KMS-11 (cell line): ENCODE measurements at regions not wholly inside any gene's neighbourhood (a gene's known extent, or its start where the extent isn't known, plus 50 kb on each side); places are given as distances from the start of the nearest gene placed in this dataset.
"Not testable (repeated sequence)": the region's sequence is repeated elsewhere in the genome, so short reads cannot be mapped to it uniquely, and the experiment has no call there.

ENCODE experiments used
- H2AFZ ChIP-seq: fragments of 200-600 bp; sonication (generic); 2 replicates; pipeline ENCODE4 v1.6.1; 2016; ENCODE audit warnings: antibody characterized with exemption, mixed run types, low read depth
- H3K27ac ChIP-seq: fragments of 200-600 bp; sonication (generic); 2 replicates; pipeline ENCODE4 v1.6.1; 2016; ENCODE audit warnings: mild to moderate bottlenecking, mixed run types
- H3K27me3 ChIP-seq: fragments of 200-600 bp; sonication (generic); 2 replicates; pipeline ENCODE4 v1.6.1; 2017; ENCODE audit warnings: mild to moderate bottlenecking, low read depth, mixed run types, moderate library complexity; ENCODE audit not compliant: insufficient read depth
- H3K36me3 ChIP-seq: fragments of 200-600 bp; sonication (generic); 2 replicates; pipeline ENCODE4 v1.6.1; 2017; ENCODE audit warnings: mild to moderate bottlenecking, mixed run types; ENCODE audit not compliant: insufficient read depth
- H3K4me1 ChIP-seq: fragments of 200-600 bp; sonication (generic); 2 replicates; pipeline ENCODE4 v1.6.1; 2016; ENCODE audit warnings: mild to moderate bottlenecking, low read depth, mixed run types; ENCODE audit not compliant: poor library complexity, severe bottlenecking
- H3K4me2 ChIP-seq: fragments of 200-600 bp; sonication (generic); 2 replicates; pipeline ENCODE4 v1.7.0; 2016; ENCODE audit warnings: mild to moderate bottlenecking, mixed run types
- H3K4me3 ChIP-seq: fragments of 200-600 bp; sonication (generic); IDR thresholded peaks from 2 replicates; pipeline ENCODE4 v1.6.1; 2017; ENCODE audit warnings: low read depth, low read length, mixed read lengths; ENCODE audit not compliant: insufficient read depth
- H3K79me2 ChIP-seq: fragments of 200-600 bp; sonication (generic); 2 replicates; pipeline ENCODE4 v1.6.1; 2016; ENCODE audit warnings: low read depth, mixed run types; ENCODE audit not compliant: insufficient read depth
- H3K9ac ChIP-seq: fragments of 200-600 bp; sonication (generic); 2 replicates; pipeline ENCODE4 v1.6.1; 2016; ENCODE audit warnings: mild to moderate bottlenecking, mixed run types
- H4K20me1 ChIP-seq: fragments of 200-600 bp; sonication (generic); 2 replicates; pipeline ENCODE4 v1.6.1; 2016; ENCODE audit warnings: mild to moderate bottlenecking, mixed run types; ENCODE audit not compliant: insufficient read depth
- CTCF ChIP-seq: fragments of 200-600 bp; sonication (generic); conservative IDR thresholded peaks from 2 replicates; pipeline ENCODE4 v1.6.1; 2017; ENCODE audit warnings: low read depth, mild to moderate bottlenecking, antibody characterized with exemption, low read length, moderate library complexity, mixed read lengths

DNA sequence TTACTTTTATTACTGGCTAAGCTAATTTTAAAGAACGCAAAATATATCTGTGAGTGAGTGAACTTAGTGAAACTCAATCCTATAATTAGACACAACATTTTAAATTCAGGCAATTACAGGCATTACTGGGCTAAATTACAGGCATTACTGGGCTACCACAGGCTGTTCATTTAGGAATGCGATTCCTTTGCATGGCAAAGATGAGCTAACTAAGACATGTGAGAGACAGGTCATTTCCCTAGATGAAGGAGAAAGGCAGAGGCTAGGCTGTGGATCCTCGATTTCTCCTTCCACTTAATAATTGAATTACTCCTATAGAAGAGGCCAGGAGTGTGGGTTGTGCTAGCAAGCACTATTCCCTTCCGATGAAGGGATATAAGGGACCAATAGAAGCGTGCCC is 429.4 kb upstream of the LMO3 start:
- no peaks in the 10 kb centered on the region for H3K79me2 ChIP-seq
- H3K27me3 ChIP-seq = no peaks in the 10 kb centered on the region
- TF ChIP-seq CTCF = no peak
- no peaks in the 10 kb centered on the region for H3K36me3 ChIP-seq
- no peak overlapping the region for H3K27ac ChIP-seq
- no peak overlapping the region for H3K4me3 ChIP-seq
- no peak overlapping the region for H3K9ac ChIP-seq
- H3K4me1 ChIP-seq = no peaks in the 10 kb centered on the region
- H3K4me2 ChIP-seq = no peak overlapping the region
- H4K20me1 ChIP-seq = no peaks in the 10 kb centered on the region
- H2AFZ ChIP-seq = no peak overlapping the region

- no peaks in the 10 kb centered on the region for H3K27me3 ChIP-seq
- no peak overlapping the region for H3K4me2 ChIP-seq
- H3K36me3 ChIP-seq = no peaks in the 10 kb centered on the region
- H3K79me2 ChIP-seq = no peaks in the 10 kb centered on the region
- H2AFZ ChIP-seq = no peak overlapping the region
- H4K20me1 ChIP-seq = no peaks in the 10 kb centered on the region
- TF ChIP-seq CTCF = no peak
- no peak overlapping the region for H3K4me3 ChIP-seq
- no peak overlapping the region for H3K9ac ChIP-seq
- no peak overlapping the region for H3K27ac ChIP-seq
- no peaks in the 10 kb centered on the region for H3K4me1 ChIP-seq
Measured at GRCh38 chr12:17030338-17030737, 424.4 kb upstream of the LMO3 start.

DNA sequence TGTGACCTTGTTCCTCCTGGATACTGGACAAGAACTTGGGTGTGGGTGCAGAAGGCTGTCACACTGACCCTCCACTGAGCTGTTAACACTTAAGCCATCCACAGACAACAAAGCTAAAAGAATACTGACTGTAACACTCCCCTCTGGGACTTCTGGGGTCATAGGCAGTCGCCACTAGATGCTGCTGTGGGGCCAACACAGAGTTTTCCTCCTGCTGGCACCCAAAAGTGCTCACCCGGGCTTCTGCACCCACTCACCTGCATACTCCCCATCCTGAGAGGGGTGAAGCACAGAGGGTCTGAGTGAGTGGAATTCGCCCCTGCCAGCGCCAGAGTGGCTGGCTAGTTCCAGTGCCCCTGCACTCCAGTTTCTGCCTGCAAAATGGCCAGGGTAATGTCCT is 422.4 kb upstream of the LMO3 start:
- Histone ChIP-seq H3K4me1 (no peaks in the 10 kb centered on the region), H3K36me3 (no peaks in the 10 kb centered on the region), H3K27me3 (no peaks in the 10 kb centered on the region), H3K79me2 (no peaks in the 10 kb centered on the region), H3K9ac (no peak overlapping the region), H4K20me1 (no peaks in the 10 kb centered on the region), H2AFZ (no peak overlapping the region), H3K4me3 (no peak overlapping the region), H3K4me2 (no peak overlapping the region), H3K27ac (no peak overlapping the region)
- TF ChIP-seq CTCF = no peak

DNA sequence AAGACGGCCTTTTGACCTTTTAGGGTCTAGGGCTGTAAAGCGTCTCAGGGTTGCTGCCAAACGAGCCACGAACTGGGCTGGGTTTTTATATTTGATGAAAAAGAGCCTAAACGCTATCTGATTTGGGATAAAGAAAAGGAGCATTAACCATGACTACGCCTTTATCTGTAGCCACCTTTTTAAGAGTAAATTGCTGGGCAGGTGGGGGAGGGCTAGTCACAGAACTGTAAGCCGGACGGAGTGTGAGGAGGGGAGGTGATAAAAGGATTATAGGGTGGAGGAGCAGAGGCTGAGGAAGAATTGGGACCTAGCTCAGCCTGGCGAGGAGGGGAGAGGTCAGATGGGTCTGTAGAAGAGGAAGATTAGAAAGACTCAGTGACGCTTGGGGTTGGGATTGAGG is 419.5 kb upstream of the LMO3 start:
- H3K4me2 ChIP-seq, H3K9ac ChIP-seq, H2AFZ ChIP-seq, H3K36me3 ChIP-seq, H3K79me2 ChIP-seq, H3K27me3 ChIP-seq, H3K4me1 ChIP-seq, H3K27ac ChIP-seq, H3K4me3 ChIP-seq, H4K20me1 ChIP-seq: not testable (repeated sequence)

GRCh38 chr12:17020765-17021164 is 414.8 kb upstream of the LMO3 start:
- H3K4me3 ChIP-seq = no peak overlapping the region
- H3K4me1 ChIP-seq = no peaks in the 10 kb centered on the region
- H3K27me3 ChIP-seq = no peaks in the 10 kb centered on the region

More at GRCh38 chr12:17020765-17021164, 414.8 kb upstream of the LMO3 start:
- no peak overlapping the region for H3K9ac ChIP-seq
- no peaks in the 10 kb centered on the region for H3K36me3 ChIP-seq
- H2AFZ ChIP-seq = no peak overlapping the region
- no peak overlapping the region for H3K4me2 ChIP-seq
- H3K27ac ChIP-seq = no peak overlapping the region
- TF ChIP-seq CTCF = no peak
- no peaks in the 10 kb centered on the region for H4K20me1 ChIP-seq
- H3K79me2 ChIP-seq = no peaks in the 10 kb centered on the region
